ENCODE measurements at regions not wholly inside any gene's neighbourhood (a gene's known extent, or its start where the extent isn't known, plus 50 kb on each side); places are given as distances from the start of the nearest gene placed in this dataset.

- no peak for DNase-seq
- Mint-ChIP-seq H3K27me3 (no peaks in the 10 kb centered on the region), H3K27ac (no peak overlapping the region), H3K4me3 (no peak overlapping the region), H3K9me3 (no peaks in the 10 kb centered on the region), H3K4me1 (no peaks in the 10 kb centered on the region)
- no peak for ATAC-seq
Measured at GRCh38 chr4:31984872-31985271, 1264.7 kb downstream of the PCDH7 start.

GRCh38 chr4:31995943-31996901 is 1276.1 kb downstream of the PCDH7 start:
- Mint-ChIP-seq H3K9me3 (peaks cover 4 to 5% of the 10 kb centered on the region in 2 donors), H3K4me3 (no peak overlapping the region), H3K27ac (no peak overlapping the region), H3K4me1 (no peaks in the 10 kb centered on the region), H3K27me3 (no peaks in the 10 kb centered on the region)
- ATAC-seq = no peak
- DNase-seq = no peak

- no peak overlapping the region for H3K27ac Mint-ChIP-seq
Measured at GRCh38 chr4:31998807-31999206, 1278.6 kb downstream of the PCDH7 start.

GRCh38 chr4:31999848-32000247 is 1279.7 kb downstream of the PCDH7 start:
- no peak overlapping the region for H3K4me3 Mint-ChIP-seq
- no peaks in the 10 kb centered on the region for H3K27me3 Mint-ChIP-seq
- no peak for DNase-seq
- no peak overlapping the region for H3K27ac Mint-ChIP-seq
- H3K4me1 Mint-ChIP-seq = no peaks in the 10 kb centered on the region
- no peak for ATAC-seq
- peaks cover 0 to 4% of the 10 kb centered on the region in 2 donors for H3K9me3 Mint-ChIP-seq

More at GRCh38 chr4:31998807-31999206, 1278.6 kb downstream of the PCDH7 start:
- H3K27me3 Mint-ChIP-seq = no peaks in the 10 kb centered on the region
- DNase-seq (no peak), ATAC-seq (no peak)
- H3K4me1 Mint-ChIP-seq = no peaks in the 10 kb centered on the region
- H3K4me3 Mint-ChIP-seq = no peak overlapping the region
- H3K9me3 Mint-ChIP-seq = peaks cover 0 to 9% of the 10 kb centered on the region in 2 donors

- no peak overlapping the region for H3K27ac Mint-ChIP-seq
- no peak for DNase-seq
- peaks cover 6 to 9% of the 10 kb centered on the region in 2 donors for H3K9me3 Mint-ChIP-seq
- H3K4me1 Mint-ChIP-seq = no peaks in the 10 kb centered on the region
- no peak overlapping the region for H3K4me3 Mint-ChIP-seq
- ATAC-seq = no peak
- H3K27me3 Mint-ChIP-seq = no peaks in the 10 kb centered on the region
Measured at GRCh38 chr4:32000846-32001488, 1280.8 kb downstream of the PCDH7 start.

- Mint-ChIP-seq H3K4me3 (no peak overlapping the region), H3K27ac (no peak overlapping the region), H3K4me1 (no peaks in the 10 kb centered on the region), H3K9me3 (peaks cover 7 to 9% of the 10 kb centered on the region in 2 donors), H3K27me3 (no peaks in the 10 kb centered on the region)
- no peak for DNase-seq
- ATAC-seq = no peak
Measured at GRCh38 chr4:32002037-32002747, 1282.0 kb downstream of the PCDH7 start.

GRCh38 chr4:32003548-32003947 is 1283.4 kb downstream of the PCDH7 start:
- no peaks in the 10 kb centered on the region for H3K27me3 Mint-ChIP-seq
- H3K4me3 Mint-ChIP-seq = no peak overlapping the region
- ATAC-seq (no peak), DNase-seq (no peak)
- no peaks in the 10 kb centered on the region for H3K4me1 Mint-ChIP-seq
- H3K9me3 Mint-ChIP-seq = peaks cover 7 to 9% of the 10 kb centered on the region in 2 donors
- no peak overlapping the region for H3K27ac Mint-ChIP-seq

GRCh38 chr4:32010221-32010620 is 1290.1 kb downstream of the PCDH7 start:
- H3K9me3 Mint-ChIP-seq = peaks cover 11 to 29% of the 10 kb centered on the region in 2 donors
- no peak overlapping the region for H3K4me3 Mint-ChIP-seq
- ATAC-seq = no peak
- no peaks in the 10 kb centered on the region for H3K27me3 Mint-ChIP-seq
- no peak for DNase-seq
- H3K27ac Mint-ChIP-seq = no peak overlapping the region
- no peaks in the 10 kb centered on the region for H3K4me1 Mint-ChIP-seq

- Mint-ChIP-seq H3K4me3 (no peak overlapping the region), H3K27me3 (no peaks in the 10 kb centered on the region), H3K9me3 (peaks cover 7 to 30% of the 10 kb centered on the region in 2 donors), H3K27ac (no peak overlapping the region), H3K4me1 (no peaks in the 10 kb centered on the region)
- DNase-seq = no peak
- no peak for ATAC-seq
Measured at GRCh38 chr4:32022071-32022470, 1301.9 kb downstream of the PCDH7 start.

- DNase-seq (no peak), ATAC-seq (no peak)
- no peaks in the 10 kb centered on the region for H3K27me3 Mint-ChIP-seq
- H3K9me3 Mint-ChIP-seq = peaks cover 7 to 36% of the 10 kb centered on the region in 2 donors
- H3K4me1 Mint-ChIP-seq = no peaks in the 10 kb centered on the region
- no peak overlapping the region for H3K4me3 Mint-ChIP-seq
- H3K27ac Mint-ChIP-seq = no peak overlapping the region
Measured at GRCh38 chr4:32025851-32026459, 1305.8 kb downstream of the PCDH7 start.

GRCh38 chr4:32030406-32030805 is 1310.2 kb downstream of the PCDH7 start:
- DNase-seq (no peak), ATAC-seq (no peak)
- no peaks in the 10 kb centered on the region for H3K27me3 Mint-ChIP-seq
- H3K4me1 Mint-ChIP-seq = no peaks in the 10 kb centered on the region
- no peak overlapping the region for H3K4me3 Mint-ChIP-seq
- H3K9me3 Mint-ChIP-seq = peaks cover 0 to 20% of the 10 kb centered on the region in 2 donors
- H3K27ac Mint-ChIP-seq = no peak overlapping the region

- ATAC-seq = no peak
- H3K4me1 Mint-ChIP-seq = no peaks in the 10 kb centered on the region
- H3K9me3 Mint-ChIP-seq = peaks cover 2 to 16% of the 10 kb centered on the region in 2 donors
- no peak overlapping the region for H3K4me3 Mint-ChIP-seq
- H3K27me3 Mint-ChIP-seq = no peaks in the 10 kb centered on the region
- H3K27ac Mint-ChIP-seq = no peak overlapping the region
- no peak for DNase-seq
Measured at GRCh38 chr4:32031026-32031425, 1310.9 kb downstream of the PCDH7 start.

- no peak for DNase-seq
- H3K4me1 Mint-ChIP-seq = no peaks in the 10 kb centered on the region
- peaks cover 5 to 19% of the 10 kb centered on the region in 2 donors for H3K9me3 Mint-ChIP-seq
- no peak for ATAC-seq
- H3K4me3 Mint-ChIP-seq = no peak overlapping the region
- no peak overlapping the region for H3K27ac Mint-ChIP-seq
- no peaks in the 10 kb centered on the region for H3K27me3 Mint-ChIP-seq
Measured at GRCh38 chr4:32032136-32032672, 1312.0 kb downstream of the PCDH7 start.

- Mint-ChIP-seq H3K9me3 (peaks cover 5 to 13% of the 10 kb centered on the region in 2 donors), H3K27me3 (no peaks in the 10 kb centered on the region), H3K4me3 (no peak overlapping the region), H3K4me1 (no peaks in the 10 kb centered on the region), H3K27ac (no peak overlapping the region)
- ATAC-seq = no peak
- DNase-seq = no peak
Measured at GRCh38 chr4:32037399-32037798, 1317.2 kb downstream of the PCDH7 start.

All from stimulated activated naive CD8-positive, alpha-beta T cell treated with anti-CD3 and anti-CD28 coated beads, Interleukin-15, amount 100 ng/mL, for 72 hours (primary cell).